Body of pancreas (tissue), 4 donors: ENCODE measurements at regions not wholly inside any gene's neighbourhood (a gene's known extent, or its start where the extent isn't known, plus 50 kb on each side); places are given as distances from the start of the nearest gene placed in this dataset.

Experiments used
- POLR2A ChIP-seq, 3 donors: fragments of 450-650 bp; IDR thresholded peaks; one replicate each; pipeline ENCODE4 v1.6.1; 2016; ENCODE audit warnings: antibody characterized with exemption in 3 of 3, mild to moderate bottlenecking in 2 of 3
- TF ChIP-seq, protein P1 (sequence below), 7 experiments: fragments of 450-650 bp in 4 of 7; fragments of 200-600 bp in 3 of 7; sonication (generic) in 3 of 7; IDR thresholded peaks; one replicate each; pipeline ENCODE4 v1.5.1; 2016 to 2019; ENCODE audit warnings: antibody characterized with exemption in 7 of 7

DNA sequence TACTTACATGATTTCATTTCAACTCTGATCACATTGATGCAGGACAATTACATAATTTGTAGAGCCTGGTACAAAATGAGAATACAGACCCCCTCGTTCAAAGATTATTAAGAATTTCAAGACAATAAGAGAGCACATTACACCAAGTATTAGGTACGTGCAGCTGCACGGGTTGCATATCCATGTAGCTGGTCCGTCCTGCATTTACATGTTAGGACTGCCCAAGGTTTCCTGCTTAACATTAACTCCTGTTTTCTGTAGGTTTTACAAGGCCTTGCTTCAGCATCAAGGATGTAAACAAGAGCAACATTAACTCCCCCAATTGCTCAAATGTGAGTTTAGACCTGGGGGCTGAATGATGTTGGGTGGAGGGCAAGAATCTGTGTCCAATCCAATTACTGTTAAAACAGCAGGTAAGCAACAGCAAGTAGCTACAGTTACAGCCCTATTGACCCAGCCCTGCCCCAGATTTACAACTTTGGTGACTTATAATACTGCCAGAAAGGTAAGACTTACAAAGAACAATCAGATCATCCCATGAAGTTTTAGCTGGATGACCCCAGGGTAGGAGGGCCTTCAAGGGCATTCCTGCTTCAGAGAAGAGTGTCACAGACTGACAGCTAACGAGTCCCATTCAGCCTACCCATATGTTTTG is 127.4 kb upstream of the PPP2R3A start:
- TF ChIP-seq, protein P1, sequence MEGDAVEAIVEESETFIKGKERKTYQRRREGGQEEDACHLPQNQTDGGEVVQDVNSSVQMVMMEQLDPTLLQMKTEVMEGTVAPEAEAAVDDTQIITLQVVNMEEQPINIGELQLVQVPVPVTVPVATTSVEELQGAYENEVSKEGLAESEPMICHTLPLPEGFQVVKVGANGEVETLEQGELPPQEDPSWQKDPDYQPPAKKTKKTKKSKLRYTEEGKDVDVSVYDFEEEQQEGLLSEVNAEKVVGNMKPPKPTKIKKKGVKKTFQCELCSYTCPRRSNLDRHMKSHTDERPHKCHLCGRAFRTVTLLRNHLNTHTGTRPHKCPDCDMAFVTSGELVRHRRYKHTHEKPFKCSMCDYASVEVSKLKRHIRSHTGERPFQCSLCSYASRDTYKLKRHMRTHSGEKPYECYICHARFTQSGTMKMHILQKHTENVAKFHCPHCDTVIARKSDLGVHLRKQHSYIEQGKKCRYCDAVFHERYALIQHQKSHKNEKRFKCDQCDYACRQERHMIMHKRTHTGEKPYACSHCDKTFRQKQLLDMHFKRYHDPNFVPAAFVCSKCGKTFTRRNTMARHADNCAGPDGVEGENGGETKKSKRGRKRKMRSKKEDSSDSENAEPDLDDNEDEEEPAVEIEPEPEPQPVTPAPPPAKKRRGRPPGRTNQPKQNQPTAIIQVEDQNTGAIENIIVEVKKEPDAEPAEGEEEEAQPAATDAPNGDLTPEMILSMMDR (IDR thresholded peaks at IDR 0.05) = no peak
- TF ChIP-seq POLR2A (IDR thresholded peaks at IDR 0.05) = no peak
